ENCODE measurements at regions not wholly inside any gene's neighbourhood (a gene's known extent, or its start where the extent isn't known, plus 50 kb on each side); places are given as distances from the start of the nearest gene placed in this dataset.

- no peak for TF ChIP-seq NFIC (IDR thresholded peaks at IDR 0.05)
- TF ChIP-seq CEBPB (IDR thresholded peaks at IDR 0.05), result 0 out of 2 replicates have a peak, but pooled peaks have one; percentile 34
Observed at GRCh38 chr5:63233911-63234310, 655.3 kb downstream of the LRRC70 start.

DNA sequence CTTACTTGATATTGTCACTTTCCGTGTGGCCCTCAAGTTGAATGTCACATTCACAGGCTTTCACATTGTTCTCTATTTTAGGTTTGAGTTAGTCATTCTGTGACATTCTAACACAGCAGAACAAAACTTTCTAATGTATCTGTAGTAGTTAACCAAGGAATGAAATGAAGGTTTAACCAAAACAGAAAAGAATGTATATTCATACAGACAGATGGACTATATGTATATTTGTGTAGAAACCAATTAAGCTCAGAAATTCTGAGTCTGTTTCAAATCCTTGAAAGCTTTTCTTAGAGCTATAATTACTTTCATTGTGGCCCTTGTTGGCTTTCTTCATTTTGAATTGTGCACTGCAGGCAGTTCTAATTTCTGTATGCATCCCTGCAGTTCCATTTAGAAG is 654.7 kb downstream of the LRRC70 start:
- TF ChIP-seq CREB1 (IDR thresholded peaks at IDR 0.05; ENCODE audit: low read depth), result no peak
- TF ChIP-seq NFIC (IDR thresholded peaks at IDR 0.05), result no peak
- TF ChIP-seq CEBPB (IDR thresholded peaks at IDR 0.05), result no peak
- no peak for TF ChIP-seq TCF12 (IDR thresholded peaks at IDR 0.05; ENCODE audit: low read depth)

GRCh38 chr5:63230754-63231153 is 652.1 kb downstream of the LRRC70 start:
- TF ChIP-seq RAD21 (IDR thresholded peaks at IDR 0.05; ENCODE audit: low read depth), result no peak
- no peak for TF ChIP-seq YY1 (IDR thresholded peaks at IDR 0.05; ENCODE audit: low read depth)
- TF ChIP-seq REST (IDR thresholded peaks at IDR 0.05; ENCODE audit: low read depth), result no peak
- no peak for TF ChIP-seq FOXM1 (IDR thresholded peaks at IDR 0.05; ENCODE audit: borderline replicate concordance, low read depth)
- no peak for TF ChIP-seq ZBTB7A (IDR thresholded peaks at IDR 0.05; ENCODE audit: low read depth)
- no peak for TF ChIP-seq EGR1 (IDR thresholded peaks at IDR 0.05)
- TF ChIP-seq TCF12 (IDR thresholded peaks at IDR 0.05; ENCODE audit: low read depth), result no peak
- TF ChIP-seq TAF1 (IDR thresholded peaks at IDR 0.05; ENCODE audit: low read depth), result no peak

DNA sequence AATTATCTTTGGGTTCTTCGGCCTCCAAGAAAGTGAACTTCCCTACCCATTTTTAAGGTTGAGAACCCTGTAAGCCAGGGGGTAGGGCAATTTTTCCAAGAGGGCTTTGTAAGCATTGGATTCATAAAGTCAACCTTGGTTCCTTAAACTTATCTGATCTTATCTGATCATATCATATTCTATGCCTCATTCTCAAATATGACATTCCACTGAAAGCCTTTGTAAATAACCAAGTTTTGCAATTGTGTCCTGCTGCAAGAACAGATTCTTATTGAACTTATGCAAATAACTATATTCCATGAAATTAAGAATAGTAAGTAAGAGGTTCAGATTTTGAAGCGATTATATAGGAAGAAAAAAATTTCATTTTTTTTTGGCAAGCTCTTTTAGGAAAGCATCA is 649.5 kb downstream of the LRRC70 start:
- TF ChIP-seq CEBPB (IDR thresholded peaks at IDR 0.05) (no peak), FOXM1 (IDR thresholded peaks at IDR 0.05; ENCODE audit: borderline replicate concordance, low read depth) (no peak), YY1 (IDR thresholded peaks at IDR 0.05; ENCODE audit: low read depth) (no peak), TAF1 (IDR thresholded peaks at IDR 0.05; ENCODE audit: low read depth) (no peak), CREB1 (IDR thresholded peaks at IDR 0.05; ENCODE audit: low read depth) (no peak), RAD21 (IDR thresholded peaks at IDR 0.05; ENCODE audit: low read depth) (no peak), TEAD4 (IDR thresholded peaks at IDR 0.05) (no peak)
- TF ChIP-seq, protein P1, sequence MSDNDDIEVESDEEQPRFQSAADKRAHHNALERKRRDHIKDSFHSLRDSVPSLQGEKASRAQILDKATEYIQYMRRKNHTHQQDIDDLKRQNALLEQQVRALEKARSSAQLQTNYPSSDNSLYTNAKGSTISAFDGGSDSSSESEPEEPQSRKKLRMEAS (IDR thresholded peaks at IDR 0.05), result no peak
- TF ChIP-seq, protein P2, sequence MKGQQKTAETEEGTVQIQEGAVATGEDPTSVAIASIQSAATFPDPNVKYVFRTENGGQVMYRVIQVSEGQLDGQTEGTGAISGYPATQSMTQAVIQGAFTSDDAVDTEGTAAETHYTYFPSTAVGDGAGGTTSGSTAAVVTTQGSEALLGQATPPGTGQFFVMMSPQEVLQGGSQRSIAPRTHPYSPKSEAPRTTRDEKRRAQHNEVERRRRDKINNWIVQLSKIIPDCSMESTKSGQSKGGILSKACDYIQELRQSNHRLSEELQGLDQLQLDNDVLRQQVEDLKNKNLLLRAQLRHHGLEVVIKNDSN (IDR thresholded peaks at IDR 0.05), result no peak

DNA sequence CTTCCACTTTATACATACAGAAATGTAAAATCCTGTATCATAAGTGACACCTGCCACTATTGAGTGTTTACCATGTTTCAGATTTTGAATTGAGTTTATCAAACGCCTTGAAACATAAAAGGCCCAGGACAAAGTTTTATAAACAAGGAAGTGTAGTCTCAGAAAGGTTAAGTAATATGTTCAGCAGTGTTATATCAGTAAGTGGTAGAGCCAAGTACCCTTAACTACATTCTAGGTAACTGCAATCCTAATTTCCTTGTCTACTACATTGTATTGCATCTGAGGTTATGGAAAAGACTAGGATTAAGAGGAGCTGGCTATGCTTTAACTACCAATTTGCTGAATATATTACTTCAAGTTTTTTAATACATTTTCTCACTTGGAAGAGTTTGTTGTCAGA is 641.6 kb downstream of the LRRC70 start:
- TF ChIP-seq TAF1 (IDR thresholded peaks at IDR 0.05; ENCODE audit: low read depth) (no peak), RAD21 (IDR thresholded peaks at IDR 0.05; ENCODE audit: low read depth) (no peak), YY1 (IDR thresholded peaks at IDR 0.05; ENCODE audit: low read depth) (no peak), TCF12 (IDR thresholded peaks at IDR 0.05; ENCODE audit: low read depth) (no peak), EGR1 (IDR thresholded peaks at IDR 0.05) (no peak), CREB1 (IDR thresholded peaks at IDR 0.05; ENCODE audit: low read depth) (no peak), REST (IDR thresholded peaks at IDR 0.05; ENCODE audit: low read depth) (no peak), CEBPB (IDR thresholded peaks at IDR 0.05) (no peak), EP300 (IDR thresholded peaks at IDR 0.05; ENCODE audit: borderline replicate concordance) (no peak), FOXM1 (IDR thresholded peaks at IDR 0.05; ENCODE audit: borderline replicate concordance, low read depth) (no peak), NFIC (IDR thresholded peaks at IDR 0.05) (no peak), ZBTB7A (IDR thresholded peaks at IDR 0.05; ENCODE audit: low read depth) (no peak), TEAD4 (IDR thresholded peaks at IDR 0.05) (no peak)
- TF ChIP-seq, protein P2 (IDR thresholded peaks at IDR 0.05), result no peak
- TF ChIP-seq, protein P1 (IDR thresholded peaks at IDR 0.05), result no peak

- TF ChIP-seq TEAD4 (IDR thresholded peaks at IDR 0.05) (no peak), FOXM1 (IDR thresholded peaks at IDR 0.05; ENCODE audit: borderline replicate concordance, low read depth) (no peak), NFIC (IDR thresholded peaks at IDR 0.05) (no peak), TCF12 (IDR thresholded peaks at IDR 0.05; ENCODE audit: low read depth) (no peak), RAD21 (IDR thresholded peaks at IDR 0.05; ENCODE audit: low read depth) (no peak), REST (IDR thresholded peaks at IDR 0.05; ENCODE audit: low read depth) (no peak), EGR1 (IDR thresholded peaks at IDR 0.05) (no peak), CREB1 (IDR thresholded peaks at IDR 0.05; ENCODE audit: low read depth) (no peak), EP300 (IDR thresholded peaks at IDR 0.05; ENCODE audit: borderline replicate concordance) (no peak), TAF1 (IDR thresholded peaks at IDR 0.05; ENCODE audit: low read depth) (no peak), CEBPB (IDR thresholded peaks at IDR 0.05) (no peak), YY1 (IDR thresholded peaks at IDR 0.05; ENCODE audit: low read depth) (no peak), ZBTB7A (IDR thresholded peaks at IDR 0.05; ENCODE audit: low read depth) (no peak)
- TF ChIP-seq, protein P1 (IDR thresholded peaks at IDR 0.05), result no peak
- TF ChIP-seq, protein P2 (IDR thresholded peaks at IDR 0.05), result no peak
Observed at GRCh38 chr5:63217422-63217821, 638.8 kb downstream of the LRRC70 start.
